Stimulated activated memory B cell treated with anti-CD40 and anti-IgM and Interleukin-4, amounts not matched to agents 10 μg/mL and 1 μg/mL and 100 μg/mL, for 72 hours (primary cell): ENCODE measurements at regions not wholly inside any gene's neighbourhood (a gene's known extent, or its start where the extent isn't known, plus 50 kb on each side); places are given as distances from the start of the nearest gene placed in this dataset.

Source experiments
- ATAC-seq: fragments of 150-1000 bp; cut with Tn5 transposase; 2 replicates; pipeline ENCODE4 v1.10.0; 2021
- H3K27ac Mint-ChIP-seq: one replicate; pipeline ENCODE4 v1.8.0; 2022; ENCODE audit warnings: mild to moderate bottlenecking, mixed read lengths
- H3K27me3 Mint-ChIP-seq: one replicate; pipeline ENCODE4 v1.8.0; 2022; ENCODE audit warnings: mixed read lengths
- H3K36me3 Mint-ChIP-seq: one replicate; pipeline ENCODE4 v1.8.0; 2022; ENCODE audit warnings: mixed read lengths
- H3K4me1 Mint-ChIP-seq: one replicate; pipeline ENCODE4 v1.8.0; 2022; ENCODE audit warnings: mixed read lengths
- H3K4me3 Mint-ChIP-seq: one replicate; pipeline ENCODE4 v1.8.0; 2022; ENCODE audit warnings: mild to moderate bottlenecking, moderate library complexity, mixed read lengths
- H3K9me3 Mint-ChIP-seq: one replicate; pipeline ENCODE4 v1.8.0; 2022; ENCODE audit warnings: mixed read lengths

GRCh38 chr7:53658951-53659350 lies 623.5 kb downstream of the POM121L12 start:
- H3K9me3 Mint-ChIP-seq, result peaks cover 8% of the 10 kb centered on the region
- no peak overlapping the region for H3K27ac Mint-ChIP-seq
- no peak overlapping the region for H3K4me3 Mint-ChIP-seq
- H3K27me3 Mint-ChIP-seq, result no peaks in the 10 kb centered on the region
- H3K36me3 Mint-ChIP-seq, result no peaks in the 10 kb centered on the region
- H3K4me1 Mint-ChIP-seq, result no peaks in the 10 kb centered on the region
- ATAC-seq, result no peak

DNA sequence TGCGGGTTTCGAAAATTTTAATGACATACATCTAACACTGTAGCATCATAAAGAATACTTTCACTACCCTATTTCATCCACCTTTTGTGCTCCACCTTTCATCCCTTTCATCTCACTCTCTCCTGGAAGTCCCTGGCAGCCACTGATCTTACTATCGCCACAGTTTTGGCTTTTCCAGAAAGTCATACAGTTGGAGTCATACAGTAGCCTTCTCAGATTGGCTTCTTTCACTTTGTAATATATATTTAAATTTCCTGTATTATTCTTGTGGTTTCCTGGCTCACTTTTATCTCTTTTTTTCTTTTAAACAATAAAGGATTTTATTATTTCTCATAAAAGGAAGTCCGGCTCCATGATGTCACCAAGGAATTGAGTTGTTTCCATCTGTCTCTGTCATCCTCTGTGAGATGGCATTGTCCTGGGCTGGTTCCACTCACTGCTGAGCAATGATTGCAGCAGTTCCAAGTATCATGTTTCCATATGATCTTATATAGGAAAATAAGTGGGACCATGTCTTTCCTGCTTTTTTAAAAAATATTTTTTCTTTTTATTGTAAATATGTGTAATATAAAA lies 626.3 kb downstream of the POM121L12 start:
- Mint-ChIP-seq H3K4me3 (no peak overlapping the region), H3K36me3 (no peaks in the 10 kb centered on the region), H3K4me1 (no peaks in the 10 kb centered on the region), H3K27ac (no peak overlapping the region), H3K9me3 (peaks cover 14% of the 10 kb centered on the region), H3K27me3 (no peaks in the 10 kb centered on the region)
- ATAC-seq, result no peak

DNA sequence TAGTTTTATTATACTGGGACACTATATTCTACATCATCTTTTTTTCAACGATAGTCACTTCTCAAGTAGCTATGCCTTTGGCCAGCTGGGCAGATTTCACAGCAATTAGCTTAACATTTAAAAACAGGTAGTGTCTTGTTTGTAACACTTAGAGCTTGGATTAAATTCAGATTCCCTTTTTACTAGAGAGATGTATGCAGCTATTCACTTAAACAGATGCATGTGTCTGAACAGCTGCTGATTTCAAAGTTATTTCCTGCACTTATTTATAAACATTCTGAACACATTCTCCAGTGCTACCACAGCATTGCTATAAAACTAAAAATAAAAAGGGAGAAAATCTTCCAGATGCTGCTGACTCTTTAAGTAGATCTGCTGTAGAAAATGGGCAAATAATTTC lies 637.2 kb downstream of the POM121L12 start:
- Mint-ChIP-seq H3K27ac (no peak overlapping the region), H3K9me3 (peaks cover 6% of the 10 kb centered on the region), H3K4me3 (no peak overlapping the region), H3K36me3 (no peaks in the 10 kb centered on the region), H3K27me3 (no peaks in the 10 kb centered on the region), H3K4me1 (no peaks in the 10 kb centered on the region)
- no peak for ATAC-seq

- Mint-ChIP-seq H3K9me3 (peaks cover 13% of the 10 kb centered on the region), H3K36me3 (no peaks in the 10 kb centered on the region), H3K27ac (no peak overlapping the region), H3K4me1 (no peaks in the 10 kb centered on the region), H3K27me3 (no peaks in the 10 kb centered on the region), H3K4me3 (no peak overlapping the region)
- no peak for ATAC-seq
Observed at GRCh38 chr7:53675835-53676234, 640.4 kb downstream of the POM121L12 start.

GRCh38 chr7:53684693-53685092 lies 649.3 kb downstream of the POM121L12 start:
- H3K4me1 Mint-ChIP-seq, result no peaks in the 10 kb centered on the region
- ATAC-seq, result no peak
- no peaks in the 10 kb centered on the region for H3K27me3 Mint-ChIP-seq
- H3K4me3 Mint-ChIP-seq, result no peak overlapping the region
- H3K9me3 Mint-ChIP-seq, result peaks cover 14% of the 10 kb centered on the region
- H3K36me3 Mint-ChIP-seq, result no peaks in the 10 kb centered on the region
- no peak overlapping the region for H3K27ac Mint-ChIP-seq

DNA sequence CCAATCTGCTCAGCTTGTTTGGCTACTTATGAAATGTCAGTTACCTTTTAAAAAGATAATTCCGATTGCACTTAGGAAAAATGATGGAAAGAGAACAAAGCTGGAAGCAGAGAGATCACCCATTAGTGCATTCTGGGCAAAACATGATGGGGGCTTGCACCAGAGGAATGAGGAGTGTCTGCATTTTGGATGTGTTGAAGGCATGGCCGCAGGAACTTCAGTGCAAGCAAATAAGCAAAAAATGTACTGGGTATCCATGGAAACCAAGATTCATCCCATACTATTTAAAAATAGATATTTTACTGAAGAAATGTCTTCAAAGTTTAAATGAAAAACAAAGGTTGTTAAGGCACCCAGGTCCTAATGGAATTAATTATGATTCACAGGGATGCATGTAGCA lies 655.0 kb downstream of the POM121L12 start:
- peaks cover 13% of the 10 kb centered on the region for H3K9me3 Mint-ChIP-seq
- ATAC-seq, result no peak
- H3K4me3 Mint-ChIP-seq, result no peak overlapping the region
- H3K27me3 Mint-ChIP-seq, result no peaks in the 10 kb centered on the region
- no peaks in the 10 kb centered on the region for H3K4me1 Mint-ChIP-seq
- H3K36me3 Mint-ChIP-seq, result no peaks in the 10 kb centered on the region
- no peak overlapping the region for H3K27ac Mint-ChIP-seq

DNA sequence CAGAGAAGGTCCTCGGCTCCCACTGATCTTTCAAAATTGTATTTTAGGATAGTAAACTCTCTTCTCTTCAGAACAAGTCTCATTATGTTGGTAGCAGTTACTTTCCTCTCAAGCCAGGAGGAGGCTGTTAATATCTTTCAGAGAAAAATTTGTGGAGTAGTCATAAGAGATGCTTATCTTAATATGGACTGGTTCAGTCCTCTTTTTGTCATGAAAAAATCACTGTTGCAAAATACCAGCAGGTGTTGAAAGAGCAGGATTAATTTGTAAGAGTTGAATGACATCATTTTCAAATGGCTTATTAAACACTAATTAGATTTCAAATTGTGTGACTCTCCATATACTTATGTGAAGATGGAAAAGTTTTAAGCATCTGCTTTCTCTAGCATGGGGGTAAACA lies 662.5 kb downstream of the POM121L12 start:
- Mint-ChIP-seq H3K4me3 (no peak overlapping the region), H3K27ac (no peak overlapping the region), H3K9me3 (peaks cover 12% of the 10 kb centered on the region), H3K4me1 (no peaks in the 10 kb centered on the region), H3K36me3 (no peaks in the 10 kb centered on the region), H3K27me3 (no peaks in the 10 kb centered on the region)
- no peak for ATAC-seq

- Mint-ChIP-seq H3K4me3 (no peak overlapping the region), H3K9me3 (peaks cover 9% of the 10 kb centered on the region)
Observed at GRCh38 chr7:53699215-53699837, 663.9 kb downstream of the POM121L12 start.

GRCh38 chr7:53719122-53719521 lies 683.7 kb downstream of the POM121L12 start:
- Mint-ChIP-seq H3K4me1 (no peaks in the 10 kb centered on the region), H3K4me3 (no peak overlapping the region), H3K27ac (no peak overlapping the region), H3K9me3 (peaks cover 10% of the 10 kb centered on the region), H3K27me3 (no peaks in the 10 kb centered on the region), H3K36me3 (no peaks in the 10 kb centered on the region)
- ATAC-seq, result no peak

More at GRCh38 chr7:53699215-53699837, 663.9 kb downstream of the POM121L12 start:
- ATAC-seq, result no peak
- no peaks in the 10 kb centered on the region for H3K36me3 Mint-ChIP-seq
- no peak overlapping the region for H3K27ac Mint-ChIP-seq
- no peaks in the 10 kb centered on the region for H3K27me3 Mint-ChIP-seq
- H3K4me1 Mint-ChIP-seq, result no peaks in the 10 kb centered on the region

GRCh38 chr7:53740971-53741370 lies 705.5 kb downstream of the POM121L12 start:
- no peak overlapping the region for H3K27ac Mint-ChIP-seq
- no peak for ATAC-seq
- no peaks in the 10 kb centered on the region for H3K4me1 Mint-ChIP-seq
- H3K27me3 Mint-ChIP-seq, result no peaks in the 10 kb centered on the region
- no peak overlapping the region for H3K4me3 Mint-ChIP-seq
- peaks cover 8% of the 10 kb centered on the region for H3K9me3 Mint-ChIP-seq
- H3K36me3 Mint-ChIP-seq, result no peaks in the 10 kb centered on the region

DNA sequence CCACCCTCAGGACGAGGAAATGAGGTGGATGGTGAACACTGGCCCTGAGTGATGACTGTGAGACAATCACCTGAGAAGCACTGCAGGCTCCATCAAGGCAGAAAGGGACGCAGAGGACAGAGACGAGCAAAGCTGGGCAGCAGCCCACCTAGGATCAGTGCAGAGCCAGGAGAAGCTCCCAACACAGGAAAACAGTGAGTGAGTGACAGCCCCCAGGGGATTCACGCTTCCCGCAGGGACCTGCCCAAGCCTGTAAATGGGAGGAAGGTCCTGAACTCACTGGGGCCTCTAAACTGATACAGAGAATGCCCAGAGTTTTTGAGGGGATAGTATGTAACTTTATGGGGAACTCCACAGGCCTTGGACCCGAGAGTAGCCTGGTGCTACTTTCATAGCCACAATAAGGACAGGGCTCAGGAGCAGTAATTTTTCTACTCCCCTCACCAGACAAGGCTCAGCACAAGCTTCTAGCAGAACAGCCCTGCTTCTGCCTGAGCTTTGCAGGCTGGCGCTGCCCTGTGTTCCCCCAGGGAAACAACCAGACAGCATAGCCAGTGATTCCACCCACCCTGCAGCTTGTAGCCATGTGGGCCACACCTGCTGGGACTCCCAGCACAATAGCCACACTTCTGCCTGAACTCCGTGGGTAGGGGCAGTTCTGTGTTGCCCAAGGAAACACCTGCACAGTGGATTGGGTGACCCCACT lies 708.4 kb downstream of the POM121L12 start:
- Mint-ChIP-seq H3K4me1 (no peaks in the 10 kb centered on the region), H3K27me3 (no peaks in the 10 kb centered on the region), H3K27ac (no peak overlapping the region), H3K36me3 (no peaks in the 10 kb centered on the region), H3K9me3 (peaks cover 11% of the 10 kb centered on the region), H3K4me3 (no peak overlapping the region)
- ATAC-seq, result no peak

- H3K27me3 Mint-ChIP-seq, result no peaks in the 10 kb centered on the region
- H3K4me3 Mint-ChIP-seq, result no peak overlapping the region
- no peak overlapping the region for H3K27ac Mint-ChIP-seq
- H3K9me3 Mint-ChIP-seq, result peaks cover 11% of the 10 kb centered on the region
- peak; percentile 20 for ATAC-seq
- H3K4me1 Mint-ChIP-seq, result no peaks in the 10 kb centered on the region
- H3K36me3 Mint-ChIP-seq, result no peaks in the 10 kb centered on the region
Observed at GRCh38 chr7:53744403-53744760, 708.9 kb downstream of the POM121L12 start.

DNA sequence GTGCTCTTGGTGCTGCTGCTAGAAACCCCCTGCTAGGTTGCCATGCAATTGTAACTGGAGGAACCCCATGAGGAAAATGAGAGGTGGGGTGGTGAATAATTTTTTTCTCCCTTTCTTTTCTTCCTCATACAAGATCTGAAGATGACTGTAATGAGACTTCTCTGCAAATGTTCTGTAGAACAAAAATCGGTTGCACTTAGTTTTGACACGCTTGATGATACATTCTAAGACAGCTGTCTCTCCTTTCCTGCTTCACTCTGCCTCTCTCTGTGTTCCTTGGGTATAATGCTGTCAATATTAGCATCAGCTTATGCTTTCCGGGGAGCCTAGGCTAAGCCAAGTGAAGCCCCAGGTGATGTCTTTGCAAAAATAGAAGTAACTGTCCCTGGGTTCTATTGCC lies 721.5 kb downstream of the POM121L12 start:
- ATAC-seq, result no peak
- no peaks in the 10 kb centered on the region for H3K36me3 Mint-ChIP-seq
- H3K4me1 Mint-ChIP-seq, result no peaks in the 10 kb centered on the region
- no peak overlapping the region for H3K27ac Mint-ChIP-seq
- H3K9me3 Mint-ChIP-seq, result peaks cover 9% of the 10 kb centered on the region
- no peak overlapping the region for H3K4me3 Mint-ChIP-seq
- H3K27me3 Mint-ChIP-seq, result no peaks in the 10 kb centered on the region

DNA sequence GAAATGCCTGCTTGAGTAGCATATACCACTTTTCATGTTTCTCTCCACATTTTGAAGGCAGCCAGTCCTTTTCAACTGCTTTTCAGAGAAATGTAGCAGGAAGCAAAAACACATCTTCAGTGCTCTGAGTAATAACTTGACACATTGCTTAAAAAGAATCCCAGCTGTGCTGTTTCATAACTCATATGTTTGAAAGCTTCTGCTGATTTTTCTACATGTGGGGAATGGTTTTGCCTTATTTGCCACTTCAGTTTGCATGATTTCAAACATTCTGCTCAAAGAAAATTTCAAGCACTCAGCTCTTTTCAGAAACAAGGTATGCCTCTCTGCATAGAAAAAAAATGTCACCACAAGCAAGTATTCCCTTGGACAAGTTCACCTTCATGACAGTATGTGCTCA lies 732.8 kb downstream of the POM121L12 start:
- no peaks in the 10 kb centered on the region for H3K4me1 Mint-ChIP-seq
- H3K27ac Mint-ChIP-seq, result no peak overlapping the region
- no peak for ATAC-seq
- no peaks in the 10 kb centered on the region for H3K36me3 Mint-ChIP-seq
- H3K4me3 Mint-ChIP-seq, result no peak overlapping the region
- peaks cover 18% of the 10 kb centered on the region for H3K9me3 Mint-ChIP-seq
- H3K27me3 Mint-ChIP-seq, result no peaks in the 10 kb centered on the region

- ATAC-seq, result no peak
- Mint-ChIP-seq H3K36me3 (no peaks in the 10 kb centered on the region), H3K4me3 (no peak overlapping the region)
Observed at GRCh38 chr7:53771701-53772100, 736.3 kb downstream of the POM121L12 start.

GRCh38 chr7:53776323-53776722 lies 740.9 kb downstream of the POM121L12 start:
- no peak for ATAC-seq
- no peaks in the 10 kb centered on the region for H3K36me3 Mint-ChIP-seq
- no peaks in the 10 kb centered on the region for H3K27me3 Mint-ChIP-seq
- H3K4me1 Mint-ChIP-seq, result no peaks in the 10 kb centered on the region
- no peak overlapping the region for H3K27ac Mint-ChIP-seq
- H3K9me3 Mint-ChIP-seq, result no peaks in the 10 kb centered on the region
- H3K4me3 Mint-ChIP-seq, result no peak overlapping the region

More at GRCh38 chr7:53771701-53772100, 736.3 kb downstream of the POM121L12 start:
- H3K4me1 Mint-ChIP-seq, result no peaks in the 10 kb centered on the region
- peaks cover 8% of the 10 kb centered on the region for H3K9me3 Mint-ChIP-seq
- no peaks in the 10 kb centered on the region for H3K27me3 Mint-ChIP-seq
- H3K27ac Mint-ChIP-seq, result no peak overlapping the region
